ENCODE measurements at regions not wholly inside any gene's neighbourhood (a gene's known extent, or its start where the extent isn't known, plus 50 kb on each side); places are given as distances from the start of the nearest gene placed in this dataset.

GRCh38 chr3:182212479-182213076, 500.9 kb downstream of the SOX2 start (continued):
- TF ChIP-seq PBX3 (IDR thresholded peaks at IDR 0.05) (0 out of 2 replicates have a peak, but pooled peaks have one; percentile 18), TCF12 (IDR thresholded peaks at IDR 0.05) (peak; percentile 88), TAF1 (IDR thresholded peaks at IDR 0.05; ENCODE audit: borderline replicate concordance, low read depth, low read length) (no peak), RCOR1 (IDR thresholded peaks at IDR 0.05; ENCODE audit: low read length) (no peak), RAD21 (IDR thresholded peaks at IDR 0.05; ENCODE audit: low read length) (no peak)
- TF ChIP-seq, protein P1, sequence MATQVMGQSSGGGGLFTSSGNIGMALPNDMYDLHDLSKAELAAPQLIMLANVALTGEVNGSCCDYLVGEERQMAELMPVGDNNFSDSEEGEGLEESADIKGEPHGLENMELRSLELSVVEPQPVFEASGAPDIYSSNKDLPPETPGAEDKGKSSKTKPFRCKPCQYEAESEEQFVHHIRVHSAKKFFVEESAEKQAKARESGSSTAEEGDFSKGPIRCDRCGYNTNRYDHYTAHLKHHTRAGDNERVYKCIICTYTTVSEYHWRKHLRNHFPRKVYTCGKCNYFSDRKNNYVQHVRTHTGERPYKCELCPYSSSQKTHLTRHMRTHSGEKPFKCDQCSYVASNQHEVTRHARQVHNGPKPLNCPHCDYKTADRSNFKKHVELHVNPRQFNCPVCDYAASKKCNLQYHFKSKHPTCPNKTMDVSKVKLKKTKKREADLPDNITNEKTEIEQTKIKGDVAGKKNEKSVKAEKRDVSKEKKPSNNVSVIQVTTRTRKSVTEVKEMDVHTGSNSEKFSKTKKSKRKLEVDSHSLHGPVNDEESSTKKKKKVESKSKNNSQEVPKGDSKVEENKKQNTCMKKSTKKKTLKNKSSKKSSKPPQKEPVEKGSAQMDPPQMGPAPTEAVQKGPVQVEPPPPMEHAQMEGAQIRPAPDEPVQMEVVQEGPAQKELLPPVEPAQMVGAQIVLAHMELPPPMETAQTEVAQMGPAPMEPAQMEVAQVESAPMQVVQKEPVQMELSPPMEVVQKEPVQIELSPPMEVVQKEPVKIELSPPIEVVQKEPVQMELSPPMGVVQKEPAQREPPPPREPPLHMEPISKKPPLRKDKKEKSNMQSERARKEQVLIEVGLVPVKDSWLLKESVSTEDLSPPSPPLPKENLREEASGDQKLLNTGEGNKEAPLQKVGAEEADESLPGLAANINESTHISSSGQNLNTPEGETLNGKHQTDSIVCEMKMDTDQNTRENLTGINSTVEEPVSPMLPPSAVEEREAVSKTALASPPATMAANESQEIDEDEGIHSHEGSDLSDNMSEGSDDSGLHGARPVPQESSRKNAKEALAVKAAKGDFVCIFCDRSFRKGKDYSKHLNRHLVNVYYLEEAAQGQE (IDR thresholded peaks at IDR 0.05; ENCODE audit: low read depth, low read length): no peak
- TF ChIP-seq, protein P2, sequence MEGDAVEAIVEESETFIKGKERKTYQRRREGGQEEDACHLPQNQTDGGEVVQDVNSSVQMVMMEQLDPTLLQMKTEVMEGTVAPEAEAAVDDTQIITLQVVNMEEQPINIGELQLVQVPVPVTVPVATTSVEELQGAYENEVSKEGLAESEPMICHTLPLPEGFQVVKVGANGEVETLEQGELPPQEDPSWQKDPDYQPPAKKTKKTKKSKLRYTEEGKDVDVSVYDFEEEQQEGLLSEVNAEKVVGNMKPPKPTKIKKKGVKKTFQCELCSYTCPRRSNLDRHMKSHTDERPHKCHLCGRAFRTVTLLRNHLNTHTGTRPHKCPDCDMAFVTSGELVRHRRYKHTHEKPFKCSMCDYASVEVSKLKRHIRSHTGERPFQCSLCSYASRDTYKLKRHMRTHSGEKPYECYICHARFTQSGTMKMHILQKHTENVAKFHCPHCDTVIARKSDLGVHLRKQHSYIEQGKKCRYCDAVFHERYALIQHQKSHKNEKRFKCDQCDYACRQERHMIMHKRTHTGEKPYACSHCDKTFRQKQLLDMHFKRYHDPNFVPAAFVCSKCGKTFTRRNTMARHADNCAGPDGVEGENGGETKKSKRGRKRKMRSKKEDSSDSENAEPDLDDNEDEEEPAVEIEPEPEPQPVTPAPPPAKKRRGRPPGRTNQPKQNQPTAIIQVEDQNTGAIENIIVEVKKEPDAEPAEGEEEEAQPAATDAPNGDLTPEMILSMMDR (IDR thresholded peaks at IDR 0.05): no peak

DNA sequence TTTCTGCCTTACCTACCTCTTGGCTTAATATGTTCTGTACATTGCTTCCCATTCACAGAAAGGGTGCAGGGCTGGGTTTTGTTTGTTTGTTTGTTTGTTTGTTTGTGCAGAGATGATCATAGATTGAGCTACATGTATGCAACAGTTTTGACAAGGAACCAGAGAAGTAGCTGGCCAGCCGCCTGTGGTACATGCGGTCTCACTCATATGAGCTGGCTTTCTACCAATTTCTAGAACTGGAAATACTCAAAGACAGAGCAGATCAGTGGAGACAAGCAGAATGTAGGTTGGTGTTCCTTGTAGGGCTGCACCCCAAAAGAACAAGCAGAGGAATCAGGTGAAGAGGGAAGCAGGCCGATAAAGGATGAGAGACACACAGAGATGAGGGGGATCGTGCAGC, 502.7 kb downstream of the SOX2 start:
- TF ChIP-seq, protein P3, sequence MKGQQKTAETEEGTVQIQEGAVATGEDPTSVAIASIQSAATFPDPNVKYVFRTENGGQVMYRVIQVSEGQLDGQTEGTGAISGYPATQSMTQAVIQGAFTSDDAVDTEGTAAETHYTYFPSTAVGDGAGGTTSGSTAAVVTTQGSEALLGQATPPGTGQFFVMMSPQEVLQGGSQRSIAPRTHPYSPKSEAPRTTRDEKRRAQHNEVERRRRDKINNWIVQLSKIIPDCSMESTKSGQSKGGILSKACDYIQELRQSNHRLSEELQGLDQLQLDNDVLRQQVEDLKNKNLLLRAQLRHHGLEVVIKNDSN (IDR thresholded peaks at IDR 0.05; ENCODE audit: borderline replicate concordance, low read depth): no peak
- H3F3A ChIP-seq (replicated peaks; ENCODE audit: insufficient read depth): peaks cover 6% of the 10 kb centered on the region
- no peak overlapping the region for H3K9ac ChIP-seq
- no peak overlapping the region for H3K27ac ChIP-seq (ENCODE audit: low read depth in 2 of 2, low read length in 1 of 2)
- no peaks in the 10 kb centered on the region for H3K36me3 ChIP-seq (replicated peaks in 1 of 2; ENCODE audit: control insufficient read depth in 1 of 2, insufficient read depth in 2 of 2, low read length in 1 of 2)
- CTCF ChIA-PET: interaction anchor here (0.7 kb wide), 1 partner anchor 928 kb away, joined by 3 read pairs; no protein-coding TSS in a partner anchor
- POLR2A ChIA-PET: no interaction called here
- DNase-seq: no peak
- H3K27me3 ChIP-seq (ENCODE audit: insufficient read depth): no peaks in the 10 kb centered on the region; the same call in 1 of the 2 replicates
- WGBS (ENCODE audit: low lambda C conversion rate): 94% methylated on average over 4 of the region's 4 CpGs
- no peak overlapping the region for H2AFZ ChIP-seq (ENCODE audit: low read depth)
- no peaks in the 10 kb centered on the region for H4K20me1 ChIP-seq (ENCODE audit: insufficient read depth)
- H3K4me3 ChIP-seq (ENCODE audit: low read depth in 2 of 2, low read length in 1 of 2): no peak overlapping the region
- no peaks in the 10 kb centered on the region for H3K9me3 ChIP-seq
- H3K9me2 ChIP-seq: no peaks in the 10 kb centered on the region
- no peaks in the 10 kb centered on the region for H3K79me2 ChIP-seq (ENCODE audit: insufficient read depth)
- peaks cover 8 to 10% of the 10 kb centered on the region in 2 experiments; a peak in 3 of 4 replicates for H3K4me1 ChIP-seq (ENCODE audit: control insufficient read depth in 1 of 2, insufficient read depth in 2 of 2, low read depth in 1 of 2, low read length in 1 of 2)
- H3K4me2 ChIP-seq: no peak overlapping the region

All from SK-N-SH (cell line).